ENCODE measurements at regions not wholly inside any gene's neighbourhood (a gene's known extent, or its start where the extent isn't known, plus 50 kb on each side); places are given as distances from the start of the nearest gene placed in this dataset.

DNA sequence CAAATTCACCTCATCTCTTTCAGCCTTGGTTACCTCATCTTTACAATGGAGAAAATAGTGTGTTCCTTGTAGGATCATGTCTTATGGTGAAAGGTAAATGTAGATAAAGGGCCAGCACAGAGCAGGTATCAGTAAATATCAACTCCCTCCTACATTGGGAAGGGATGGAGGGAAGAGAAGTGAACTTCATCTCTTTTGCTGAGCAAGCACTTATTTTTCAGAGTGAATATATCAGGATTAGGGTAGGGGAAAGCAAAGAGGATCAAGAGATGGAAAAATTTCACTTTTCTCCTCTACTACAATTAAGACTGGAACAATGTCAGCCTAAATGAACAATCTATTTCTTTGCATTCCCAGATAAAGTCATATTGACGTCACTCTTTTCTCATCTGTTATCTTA, 193.8 kb upstream of the JUN start:
- TF ChIP-seq, protein P1, sequence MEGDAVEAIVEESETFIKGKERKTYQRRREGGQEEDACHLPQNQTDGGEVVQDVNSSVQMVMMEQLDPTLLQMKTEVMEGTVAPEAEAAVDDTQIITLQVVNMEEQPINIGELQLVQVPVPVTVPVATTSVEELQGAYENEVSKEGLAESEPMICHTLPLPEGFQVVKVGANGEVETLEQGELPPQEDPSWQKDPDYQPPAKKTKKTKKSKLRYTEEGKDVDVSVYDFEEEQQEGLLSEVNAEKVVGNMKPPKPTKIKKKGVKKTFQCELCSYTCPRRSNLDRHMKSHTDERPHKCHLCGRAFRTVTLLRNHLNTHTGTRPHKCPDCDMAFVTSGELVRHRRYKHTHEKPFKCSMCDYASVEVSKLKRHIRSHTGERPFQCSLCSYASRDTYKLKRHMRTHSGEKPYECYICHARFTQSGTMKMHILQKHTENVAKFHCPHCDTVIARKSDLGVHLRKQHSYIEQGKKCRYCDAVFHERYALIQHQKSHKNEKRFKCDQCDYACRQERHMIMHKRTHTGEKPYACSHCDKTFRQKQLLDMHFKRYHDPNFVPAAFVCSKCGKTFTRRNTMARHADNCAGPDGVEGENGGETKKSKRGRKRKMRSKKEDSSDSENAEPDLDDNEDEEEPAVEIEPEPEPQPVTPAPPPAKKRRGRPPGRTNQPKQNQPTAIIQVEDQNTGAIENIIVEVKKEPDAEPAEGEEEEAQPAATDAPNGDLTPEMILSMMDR (IDR thresholded peaks at IDR 0.05), result no peak
- no peak for TF ChIP-seq POLR2AphosphoS5 (IDR thresholded peaks at IDR 0.05; ENCODE audit: low read depth, low read length)
- TF ChIP-seq REST (IDR thresholded peaks at IDR 0.05; ENCODE audit: insufficient read depth in 1 of 2, low read depth in 2 of 2, low read length in 1 of 2), result no peak
- TF ChIP-seq TCF7L2 (IDR thresholded peaks at IDR 0.05; ENCODE audit: low read depth, low read length), result no peak
- no peak for TF ChIP-seq SIN3A (IDR thresholded peaks at IDR 0.05; ENCODE audit: borderline replicate concordance, insufficient read depth, low read depth, low read length)
